NCI-H187 (cell line): ENCODE measurements at regions not wholly inside any gene's neighbourhood (a gene's known extent, or its start where the extent isn't known, plus 50 kb on each side); places are given as distances from the start of the nearest gene placed in this dataset.

Experiments
- DNase-seq, 2 experiments: peaks; one replicate each; lab custom pipeline; 2025; lab: John Stamatoyannopoulos, UW

- no peak for DNase-seq
Observed at GRCh38 chr1:59150577-59151386, 146.1 kb upstream of the FGGY start.

GRCh38 chr1:59151387-59151761 lies 145.5 kb upstream of the FGGY start:
- no peak for DNase-seq

GRCh38 chr1:59151860-59152259 lies 145.0 kb upstream of the FGGY start:
- DNase-seq = no peak

GRCh38 chr1:59152511-59152910 lies 144.4 kb upstream of the FGGY start:
- DNase-seq = no peak

GRCh38 chr1:59154401-59154800 lies 142.5 kb upstream of the FGGY start:
- no peak for DNase-seq

- no peak for DNase-seq
Observed at GRCh38 chr1:59155351-59155750, 141.5 kb upstream of the FGGY start.

GRCh38 chr1:59156051-59156450 lies 140.8 kb upstream of the FGGY start:
- no peak for DNase-seq

- DNase-seq = no peak
Observed at GRCh38 chr1:59156526-59157199, 140.2 kb upstream of the FGGY start.

- no peak for DNase-seq
Observed at GRCh38 chr1:59158321-59158720, 138.6 kb upstream of the FGGY start.

GRCh38 chr1:59159557-59160203 lies 137.2 kb upstream of the FGGY start:
- no peak for DNase-seq

- no peak for DNase-seq
Observed at GRCh38 chr1:59161136-59161535, 135.8 kb upstream of the FGGY start.

GRCh38 chr1:59162665-59163064 lies 134.2 kb upstream of the FGGY start:
- DNase-seq = no peak

GRCh38 chr1:59163268-59164092 lies 133.4 kb upstream of the FGGY start:
- no peak for DNase-seq

GRCh38 chr1:59164371-59164770 lies 132.5 kb upstream of the FGGY start:
- no peak for DNase-seq

GRCh38 chr1:59165353-59165752 lies 131.5 kb upstream of the FGGY start:
- DNase-seq = no peak

GRCh38 chr1:59169703-59170102 lies 127.2 kb upstream of the FGGY start:
- DNase-seq = no peak

GRCh38 chr1:59170659-59171058 lies 126.2 kb upstream of the FGGY start:
- no peak for DNase-seq

GRCh38 chr1:59171788-59172187 lies 125.1 kb upstream of the FGGY start:
- DNase-seq = no peak

GRCh38 chr1:59172693-59173092 lies 124.2 kb upstream of the FGGY start:
- no peak for DNase-seq

GRCh38 chr1:59173721-59174120 lies 123.2 kb upstream of the FGGY start:
- DNase-seq = no peak

- DNase-seq = no peak
Observed at GRCh38 chr1:59176471-59176870, 120.4 kb upstream of the FGGY start.

GRCh38 chr1:59177756-59178155 lies 119.1 kb upstream of the FGGY start:
- no peak for DNase-seq
